Ishikawa (cell line): ENCODE measurements at regions not wholly inside any gene's neighbourhood (a gene's known extent, or its start where the extent isn't known, plus 50 kb on each side); places are given as distances from the start of the nearest gene placed in this dataset.

Experiments
- CEBPB ChIP-seq: IDR thresholded peaks from 2 replicates; pipeline ENCODE4 v1.6.1; 2012
- CREB1 ChIP-seq: IDR thresholded peaks from 2 replicates; pipeline ENCODE4 v1.6.1; 2012; ENCODE audit warnings: low read depth
- EGR1 ChIP-seq: IDR thresholded peaks from 2 replicates; pipeline ENCODE4 v1.6.1; 2012
- EP300 ChIP-seq: IDR thresholded peaks from 2 replicates; pipeline ENCODE4 v1.6.1; 2012; ENCODE audit warnings: borderline replicate concordance
- FOXM1 ChIP-seq: IDR thresholded peaks from 2 replicates; pipeline ENCODE4 v1.6.1; 2012; ENCODE audit warnings: low read depth, borderline replicate concordance
- NFIC ChIP-seq: IDR thresholded peaks from 2 replicates; pipeline ENCODE4 v1.6.1; 2012
- RAD21 ChIP-seq: IDR thresholded peaks from 2 replicates; pipeline ENCODE4 v1.6.1; 2012; ENCODE audit warnings: low read depth
- REST ChIP-seq: IDR thresholded peaks from 2 replicates; pipeline ENCODE4 v1.6.1; 2012; ENCODE audit warnings: low read depth, mild to moderate bottlenecking
- TAF1 ChIP-seq: IDR thresholded peaks from 2 replicates; pipeline ENCODE4 v1.6.1; 2012; ENCODE audit warnings: low read depth, mild to moderate bottlenecking
- TCF12 ChIP-seq: IDR thresholded peaks from 2 replicates; pipeline ENCODE4 v1.6.1; 2012; ENCODE audit warnings: low read depth
- TEAD4 ChIP-seq: IDR thresholded peaks from 2 replicates; pipeline ENCODE4 v1.6.1; 2012
- USF1 ChIP-seq: IDR thresholded peaks from 2 replicates; pipeline ENCODE4 v1.6.1; 2012
- YY1 ChIP-seq: IDR thresholded peaks from 2 replicates; pipeline ENCODE4 v1.6.1; 2012; ENCODE audit warnings: low read depth
- ZBTB7A ChIP-seq: IDR thresholded peaks from 2 replicates; pipeline ENCODE4 v1.6.1; 2012; ENCODE audit warnings: low read depth
- TF ChIP-seq, protein P1 (sequence below): IDR thresholded peaks from 2 replicates; pipeline ENCODE4 v1.6.1; 2012

DNA sequence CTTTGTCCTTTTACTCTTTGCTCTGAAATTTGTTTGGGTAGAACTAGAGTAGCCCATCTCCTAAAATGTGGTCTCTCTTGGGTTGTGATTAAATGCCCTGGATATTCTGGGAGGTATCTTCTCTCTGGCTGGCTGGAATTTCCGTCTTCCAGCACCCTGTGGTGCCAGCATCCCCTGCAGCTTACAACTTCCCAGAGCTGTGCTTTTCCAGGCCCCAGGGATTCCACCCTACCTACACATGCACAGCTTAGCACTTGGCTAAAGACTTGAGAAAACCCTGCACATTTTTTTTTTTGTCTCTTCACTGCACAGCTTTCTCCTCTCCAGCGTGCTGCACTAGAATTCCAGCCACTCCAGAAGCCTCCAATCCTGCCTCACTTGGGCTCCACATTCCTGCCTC lies 334.7 kb downstream of the IRS2 start:
- TF ChIP-seq, protein P1, sequence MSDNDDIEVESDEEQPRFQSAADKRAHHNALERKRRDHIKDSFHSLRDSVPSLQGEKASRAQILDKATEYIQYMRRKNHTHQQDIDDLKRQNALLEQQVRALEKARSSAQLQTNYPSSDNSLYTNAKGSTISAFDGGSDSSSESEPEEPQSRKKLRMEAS, result no peak

DNA sequence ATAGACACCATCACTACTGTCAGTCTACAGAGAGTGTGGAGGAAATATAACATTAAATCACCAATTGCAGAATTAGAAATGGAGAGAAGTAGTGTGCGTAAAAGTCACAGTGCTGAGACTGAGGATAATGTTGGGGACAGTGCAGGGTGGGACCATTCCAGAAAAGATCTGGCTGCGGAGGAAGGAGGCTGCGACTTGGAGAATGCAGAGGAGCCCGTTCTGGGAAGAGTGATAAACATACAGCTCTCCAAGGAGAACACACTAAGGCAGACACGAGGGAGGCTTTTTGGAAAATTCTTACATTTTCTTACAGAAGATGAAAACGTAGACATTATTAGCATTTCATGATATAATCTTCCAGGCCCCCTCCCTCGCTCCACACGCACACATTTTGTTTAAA lies 337.8 kb downstream of the IRS2 start:
- TF ChIP-seq CEBPB, result no peak
- TF ChIP-seq FOXM1, result no peak
- no peak for TF ChIP-seq YY1
- TF ChIP-seq ZBTB7A, result no peak
- TF ChIP-seq RAD21, result no peak
- TF ChIP-seq EP300, result no peak
- TF ChIP-seq TCF12, result no peak
- no peak for TF ChIP-seq TEAD4
- TF ChIP-seq CREB1, result no peak
- no peak for TF ChIP-seq NFIC
- TF ChIP-seq, protein P1, result no peak
- TF ChIP-seq REST, result no peak
- no peak for TF ChIP-seq USF1
- no peak for TF ChIP-seq TAF1
- TF ChIP-seq EGR1, result no peak

- TF ChIP-seq YY1 (no peak), EGR1 (no peak), TEAD4 (no peak), ZBTB7A (no peak), TAF1 (no peak), TCF12 (no peak)
- TF ChIP-seq, protein P1, result no peak
Measured at GRCh38 chr13:109447667-109448066, 338.7 kb downstream of the IRS2 start.

- TF ChIP-seq ZBTB7A (no peak), FOXM1 (no peak), REST (no peak), NFIC (no peak), TCF12 (no peak), TAF1 (no peak), CREB1 (no peak), RAD21 (no peak), EP300 (no peak), TEAD4 (no peak), YY1 (no peak), CEBPB (no peak)
- TF ChIP-seq, protein P1, result no peak
Measured at GRCh38 chr13:109440320-109440719, 346.1 kb downstream of the IRS2 start.

DNA sequence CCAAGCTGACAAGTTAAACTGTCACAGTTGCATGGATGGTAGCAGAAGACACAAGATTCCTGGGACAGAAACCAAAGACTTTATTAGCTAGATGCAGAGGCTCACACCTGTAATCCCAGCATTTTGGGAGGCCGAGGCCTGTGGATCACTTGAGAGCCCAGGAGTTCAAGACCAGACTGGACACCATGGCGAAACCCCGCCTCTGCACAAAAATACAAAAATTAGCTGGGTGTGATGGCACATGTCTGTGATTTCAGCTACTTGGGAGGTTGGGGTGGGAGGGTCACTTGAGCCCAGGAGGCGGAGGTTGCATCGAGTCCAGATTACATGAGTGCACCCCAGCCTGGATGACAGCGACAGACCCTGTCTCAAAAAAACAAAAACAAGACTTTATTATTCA lies 346.6 kb downstream of the IRS2 start:
- TF ChIP-seq YY1 (no peak), RAD21 (no peak), TEAD4 (no peak)
- TF ChIP-seq, protein P1, result no peak

DNA sequence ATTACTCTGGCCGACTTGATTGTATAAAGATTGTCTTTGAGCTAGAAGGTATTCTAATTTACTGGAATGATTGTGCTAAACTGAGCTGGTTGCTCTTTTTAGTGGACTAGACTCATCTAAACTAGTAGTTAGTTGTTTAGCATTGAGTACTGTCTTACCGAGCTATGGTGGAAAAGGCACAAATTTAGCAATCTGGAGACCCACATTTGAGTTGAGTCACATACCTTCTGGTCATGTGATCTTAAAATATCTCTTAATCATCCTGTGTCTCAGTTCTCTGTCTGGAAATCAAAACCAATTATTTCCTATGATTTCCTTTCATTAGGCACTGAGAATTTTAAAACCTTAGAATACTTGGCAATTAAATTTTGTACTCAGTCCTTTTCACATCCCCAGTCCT lies 349.5 kb downstream of the IRS2 start:
- TF ChIP-seq USF1 (no peak), CREB1 (no peak), YY1 (no peak), TEAD4 (no peak), EGR1 (no peak), NFIC (no peak), CEBPB (no peak), ZBTB7A (no peak), TAF1 (no peak), EP300 (no peak), REST (no peak), FOXM1 (no peak), TCF12 (no peak), RAD21 (no peak)
- TF ChIP-seq, protein P1, result no peak
